HT-29 (cell line): ENCODE measurements at regions not wholly inside any gene's neighbourhood (a gene's known extent, or its start where the extent isn't known, plus 50 kb on each side); places are given as distances from the start of the nearest gene placed in this dataset.
"Not testable (repeated sequence)": the region's sequence is repeated elsewhere in the genome, so short reads cannot be mapped to it uniquely, and the experiment has no call there.

Experiments used
- DNase-seq: peaks from one replicate; pipeline ENCODE4 v3.0.0-alpha.2; 2015; ENCODE audit warnings: low spot score

- DNase-seq: no peak
Measured at GRCh38 chr15:99455789-99456160, 110.0 kb upstream of the MEF2A start.

- no peak for DNase-seq
Measured at GRCh38 chr15:99464137-99464536, 101.6 kb upstream of the MEF2A start.

GRCh38 chr15:99466701-99467337, 99.0 kb upstream of the MEF2A start:
- no peak for DNase-seq

GRCh38 chr15:99467338-99467720, 98.5 kb upstream of the MEF2A start:
- no peak for DNase-seq

- DNase-seq: no peak
Measured at GRCh38 chr15:99467853-99468464, 97.8 kb upstream of the MEF2A start.

- not testable (repeated sequence) for DNase-seq
Measured at GRCh38 chr15:99470204-99470603, 95.6 kb upstream of the MEF2A start.

- DNase-seq: no peak
Measured at GRCh38 chr15:99472416-99473145, 93.2 kb upstream of the MEF2A start.

- no peak for DNase-seq
Measured at GRCh38 chr15:99473981-99474906, 91.5 kb upstream of the MEF2A start.

- no peak for DNase-seq
Measured at GRCh38 chr15:99474909-99475753, 90.7 kb upstream of the MEF2A start.

GRCh38 chr15:99475754-99476412, 89.9 kb upstream of the MEF2A start:
- no peak for DNase-seq

GRCh38 chr15:99476413-99477222, 89.2 kb upstream of the MEF2A start:
- DNase-seq: no peak

GRCh38 chr15:99477791-99478471, 87.9 kb upstream of the MEF2A start:
- no peak for DNase-seq

- no peak for DNase-seq
Measured at GRCh38 chr15:99478977-99479376, 86.8 kb upstream of the MEF2A start.

GRCh38 chr15:99480016-99480810, 85.6 kb upstream of the MEF2A start:
- DNase-seq: no peak

- no peak for DNase-seq
Measured at GRCh38 chr15:99481113-99481950, 84.5 kb upstream of the MEF2A start.

GRCh38 chr15:99481951-99482230, 83.9 kb upstream of the MEF2A start:
- no peak for DNase-seq

- no peak for DNase-seq
Measured at GRCh38 chr15:99482993-99483392, 82.8 kb upstream of the MEF2A start.
